Activated B cell treated with CpG ODN at 0.5 μM for 24 hours (primary cell): ENCODE measurements at regions not wholly inside any gene's neighbourhood (a gene's known extent, or its start where the extent isn't known, plus 50 kb on each side); places are given as distances from the start of the nearest gene placed in this dataset.

Source experiments
- ATAC-seq: fragments of 200-7000 bp; cut with Tn5 transposase; one replicate; pipeline ENCODE4 v1.10.0; 2021; ENCODE audit warnings: low read depth, mild to moderate bottlenecking, moderate library complexity
- CTCF ChIA-PET: fragments of 350-600 bp; sonication (Branson Sonifier 250); formaldehyde crosslinking; loops from one replicate; lab custom pipeline; 2021; ENCODE audit warnings: antibody characterized with exemption; lab: Charles Lee
- POLR2A ChIA-PET: fragments of 350-600 bp; sonication (Branson Sonifier 250); formaldehyde crosslinking; loops from one replicate; lab custom pipeline; 2021; ENCODE audit warnings: antibody characterized with exemption; lab: Charles Lee
- DNase-seq: peaks from one replicate; pipeline ENCODE4 v3.0.0; 2022
- H3K27ac Mint-ChIP-seq: one replicate; pipeline ENCODE4 v1.8.0; 2020; ENCODE audit warnings: mixed read lengths
- H3K27me3 Mint-ChIP-seq: one replicate; pipeline ENCODE4 v1.8.0; 2021; ENCODE audit warnings: mixed read lengths
- H3K36me3 Mint-ChIP-seq: one replicate; pipeline ENCODE4 v1.8.0; 2021; ENCODE audit warnings: low read depth, mixed read lengths
- H3K4me1 Mint-ChIP-seq: one replicate; pipeline ENCODE4 v1.8.0; 2021; ENCODE audit warnings: mixed read lengths
- H3K4me3 Mint-ChIP-seq: one replicate; pipeline ENCODE4 v1.8.0; 2020; ENCODE audit warnings: mild to moderate bottlenecking, mixed read lengths
- H3K9me3 Mint-ChIP-seq: one replicate; pipeline ENCODE4 v1.8.0; 2020; ENCODE audit warnings: mixed read lengths
- intact Hi-C: fragments of 100-400 bp; cut with micrococcal nuclease; formaldehyde crosslinking; loops from one replicate; pipeline ENCODE4 v1.15.1; 2024
- TF ChIP-seq, protein P1 (sequence below): fragments of 200-600 bp; IDR thresholded peaks from one replicate; pipeline ENCODE4 v1.8.0; 2022; ENCODE audit warnings: antibody characterized with exemption, mild to moderate bottlenecking

DNA sequence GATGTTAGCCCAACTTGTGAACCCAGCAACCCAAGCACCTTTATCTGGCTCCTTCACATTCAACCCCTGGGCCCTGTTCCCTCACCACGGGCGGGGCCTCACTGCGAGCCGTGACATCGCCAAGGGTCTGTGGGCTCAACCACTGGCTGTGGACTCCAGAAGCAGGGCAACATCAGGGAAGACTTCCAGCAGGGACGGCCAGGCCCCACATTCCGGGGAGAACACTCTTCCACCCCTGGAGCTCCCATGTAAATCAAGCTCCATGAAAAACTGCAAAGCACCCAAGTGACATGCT, 175.3 kb downstream of the ERCC6L2 start:
- intact Hi-C loops: no loop called here
- Mint-ChIP-seq H3K4me1 (no peaks in the 10 kb centered on the region), H3K36me3 (no peaks in the 10 kb centered on the region), H3K27ac (no peak overlapping the region), H3K4me3 (no peak overlapping the region), H3K27me3 (peaks cover 17% of the 10 kb centered on the region), H3K9me3 (no peaks in the 10 kb centered on the region)
- TF ChIP-seq, protein P1, sequence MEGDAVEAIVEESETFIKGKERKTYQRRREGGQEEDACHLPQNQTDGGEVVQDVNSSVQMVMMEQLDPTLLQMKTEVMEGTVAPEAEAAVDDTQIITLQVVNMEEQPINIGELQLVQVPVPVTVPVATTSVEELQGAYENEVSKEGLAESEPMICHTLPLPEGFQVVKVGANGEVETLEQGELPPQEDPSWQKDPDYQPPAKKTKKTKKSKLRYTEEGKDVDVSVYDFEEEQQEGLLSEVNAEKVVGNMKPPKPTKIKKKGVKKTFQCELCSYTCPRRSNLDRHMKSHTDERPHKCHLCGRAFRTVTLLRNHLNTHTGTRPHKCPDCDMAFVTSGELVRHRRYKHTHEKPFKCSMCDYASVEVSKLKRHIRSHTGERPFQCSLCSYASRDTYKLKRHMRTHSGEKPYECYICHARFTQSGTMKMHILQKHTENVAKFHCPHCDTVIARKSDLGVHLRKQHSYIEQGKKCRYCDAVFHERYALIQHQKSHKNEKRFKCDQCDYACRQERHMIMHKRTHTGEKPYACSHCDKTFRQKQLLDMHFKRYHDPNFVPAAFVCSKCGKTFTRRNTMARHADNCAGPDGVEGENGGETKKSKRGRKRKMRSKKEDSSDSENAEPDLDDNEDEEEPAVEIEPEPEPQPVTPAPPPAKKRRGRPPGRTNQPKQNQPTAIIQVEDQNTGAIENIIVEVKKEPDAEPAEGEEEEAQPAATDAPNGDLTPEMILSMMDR: no peak
- DNase-seq: no peak
- ChIA-PET POLR2A (interaction anchor here (0.7 kb wide), 1 partner anchor 8 kb away, joined by 3 read pairs; no protein-coding TSS in a partner anchor), CTCF (no interaction called here)
- ATAC-seq: no peak

DNA sequence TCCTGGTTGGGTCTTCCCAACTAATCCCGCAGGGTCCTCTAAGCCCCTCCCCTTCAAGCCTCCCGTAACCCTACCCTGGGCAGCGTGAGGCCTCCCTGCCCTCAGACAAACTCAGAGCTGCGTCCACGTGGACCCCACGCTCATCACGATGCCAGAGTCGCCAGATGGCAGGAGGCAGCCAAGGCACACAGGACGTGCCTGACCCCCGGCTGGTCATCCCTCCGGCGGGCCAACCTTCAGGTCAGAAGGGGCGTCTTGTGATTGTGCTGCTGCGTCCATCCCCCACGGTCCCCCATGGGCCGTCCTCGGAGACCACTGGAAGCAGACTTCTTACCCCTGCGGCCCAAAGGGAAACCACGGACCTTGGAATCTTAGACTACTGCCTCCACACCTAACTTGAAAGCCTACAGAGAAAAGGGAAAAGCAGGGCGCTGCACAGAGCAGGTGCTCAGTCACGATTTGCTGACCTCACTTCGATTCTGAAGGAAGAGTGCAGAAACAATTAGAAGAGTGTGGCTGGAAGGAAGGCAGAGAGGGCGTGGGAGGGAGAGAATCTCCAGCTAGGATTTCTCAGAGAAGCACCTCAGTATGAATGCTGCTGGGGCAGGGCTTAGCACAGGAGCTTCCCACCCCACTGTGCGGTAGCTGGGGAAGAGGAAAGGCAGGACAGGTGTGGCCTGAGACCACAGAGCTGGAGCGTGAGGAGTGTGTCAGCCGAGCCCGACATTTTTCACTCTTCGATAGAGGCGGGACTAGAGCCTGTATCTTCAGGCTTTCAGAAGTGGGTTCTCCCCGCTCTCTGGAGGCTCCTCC, 174.8 kb downstream of the ERCC6L2 start:
- DNase-seq (no peak), ATAC-seq (no peak)
- intact Hi-C loops: no loop called here
- Mint-ChIP-seq H3K9me3 (no peaks in the 10 kb centered on the region), H3K36me3 (no peaks in the 10 kb centered on the region), H3K4me1 (no peaks in the 10 kb centered on the region), H3K27ac (no peak overlapping the region), H3K4me3 (no peak overlapping the region), H3K27me3 (peaks cover 22% of the 10 kb centered on the region)
- ChIA-PET POLR2A (no interaction called here), CTCF (no interaction called here)
- TF ChIP-seq, protein P1: no peak

DNA sequence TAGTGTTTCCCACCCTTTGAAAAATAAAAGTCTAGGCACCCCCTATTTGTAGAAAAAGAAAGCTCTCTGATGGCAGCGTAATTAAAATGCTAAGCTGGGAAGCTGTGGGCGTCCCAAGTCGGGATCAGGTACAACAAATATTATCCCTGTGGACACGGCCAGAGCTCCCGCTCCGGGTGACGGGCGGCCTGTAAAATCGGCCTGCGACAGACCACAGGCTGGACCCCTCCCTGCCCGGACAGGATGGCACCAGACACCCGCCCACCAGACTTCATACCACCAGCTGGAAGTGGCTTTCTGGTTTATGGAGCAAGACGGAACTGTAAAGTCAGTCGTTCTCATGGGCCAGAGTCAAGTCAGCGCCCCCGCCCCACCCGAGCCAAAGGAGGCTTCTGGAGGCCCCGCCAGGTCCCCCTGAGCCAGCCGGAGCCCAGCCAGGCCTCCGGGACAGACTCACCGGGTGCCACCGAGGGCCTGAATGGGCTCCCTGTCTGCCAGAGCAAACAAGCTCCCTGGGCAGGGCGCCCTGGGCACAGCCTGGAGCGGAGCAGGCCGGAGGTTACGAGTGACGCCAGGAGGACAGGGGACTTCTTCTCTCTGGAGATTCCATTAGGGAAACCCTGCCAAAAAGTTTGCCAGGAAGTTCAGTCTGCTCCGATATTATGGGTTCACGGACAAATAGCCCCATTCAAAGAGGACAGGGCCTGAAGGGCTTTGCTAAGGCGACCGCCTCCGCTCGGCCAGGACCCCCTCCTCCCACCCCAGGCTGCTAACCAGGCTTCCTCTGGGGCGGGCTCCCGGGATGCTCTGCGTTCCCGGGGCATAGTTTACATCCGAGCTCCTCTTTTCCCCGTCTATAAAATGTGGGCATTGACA, 173.7 kb downstream of the ERCC6L2 start:
- intact Hi-C loops: no loop called here
- H3K9me3 Mint-ChIP-seq: no peaks in the 10 kb centered on the region
- ChIA-PET POLR2A (no interaction called here), CTCF (no interaction called here)
- H3K27me3 Mint-ChIP-seq: peaks cover 21% of the 10 kb centered on the region
- H3K4me3 Mint-ChIP-seq: no peak overlapping the region
- DNase-seq: no peak
- no peak overlapping the region for H3K27ac Mint-ChIP-seq
- H3K36me3 Mint-ChIP-seq: no peaks in the 10 kb centered on the region
- TF ChIP-seq, protein P1: no peak
- no peaks in the 10 kb centered on the region for H3K4me1 Mint-ChIP-seq
- ATAC-seq: no peak

DNA sequence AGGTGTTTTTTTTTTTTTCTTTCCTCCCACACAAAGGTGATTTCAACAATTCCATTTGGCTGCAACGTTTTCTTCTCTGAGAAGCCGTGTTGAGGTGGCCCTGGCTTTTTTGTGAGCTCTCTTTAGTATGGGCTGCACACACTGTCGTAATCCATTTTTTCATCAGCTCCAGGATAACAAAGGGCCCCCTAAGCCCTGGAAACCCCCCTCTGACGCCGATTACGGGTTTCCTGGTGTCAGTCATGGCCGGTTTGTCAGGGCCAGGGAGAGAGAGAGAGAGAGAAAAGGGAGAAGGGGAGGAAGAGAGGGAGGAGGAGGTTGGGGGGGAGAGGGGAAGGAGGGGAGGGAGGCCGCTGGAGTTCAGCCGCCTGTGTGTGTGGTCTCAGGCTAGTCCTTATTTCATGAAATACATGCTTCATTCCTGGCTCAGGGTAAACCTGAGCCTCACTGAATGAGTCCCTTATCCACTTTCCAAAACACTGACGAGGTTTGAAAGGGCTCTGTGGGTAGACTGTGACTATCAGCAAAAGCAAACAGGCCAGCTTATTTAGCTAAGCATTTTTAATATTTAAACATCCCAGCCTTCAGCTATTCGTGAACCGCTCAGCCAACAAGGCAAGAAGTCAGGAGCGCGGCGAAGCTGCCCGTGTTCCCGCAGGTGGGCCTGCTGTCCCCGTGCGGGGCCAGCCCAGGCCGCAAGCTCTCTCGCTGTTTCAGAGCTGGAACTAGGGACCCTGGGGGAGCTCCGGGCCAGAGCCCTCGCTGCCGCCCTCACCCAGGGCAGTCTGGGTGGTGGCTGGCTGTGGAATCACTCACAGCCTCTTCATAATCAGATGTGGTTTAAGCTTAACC, 172.8 kb downstream of the ERCC6L2 start:
- no peaks in the 10 kb centered on the region for H3K4me1 Mint-ChIP-seq

More for the DNA sequence above, 172.8 kb downstream of the ERCC6L2 start:
- POLR2A ChIA-PET: interaction anchor here (0.7 kb wide), 1 partner anchor 1869 kb away, joined by 3 read pairs; no protein-coding TSS in a partner anchor
- Mint-ChIP-seq H3K4me3 (no peak overlapping the region), H3K9me3 (no peaks in the 10 kb centered on the region), H3K27me3 (peaks cover 18% of the 10 kb centered on the region), H3K36me3 (no peaks in the 10 kb centered on the region), H3K27ac (no peak overlapping the region)
- DNase-seq (no peak), ATAC-seq (no peak)
- TF ChIP-seq, protein P1: no peak
- CTCF ChIA-PET: no interaction called here
- intact Hi-C loops: no loop called here
